22Rv1 (cell line): ENCODE measurements at regions not wholly inside any gene's neighbourhood (a gene's known extent, or its start where the extent isn't known, plus 50 kb on each side); places are given as distances from the start of the nearest gene placed in this dataset.

ENCODE experiments used
- H3K27ac ChIP-seq: fragments of 450-650 bp; 2 replicates; pipeline ENCODE4 v1.5.1; 2017
- CTCF ChIP-seq: fragments of 450-650 bp; IDR thresholded peaks from 2 replicates; pipeline ENCODE4 v1.5.1; 2017; ENCODE audit warnings: mild to moderate bottlenecking
- ZFX ChIP-seq: fragments of 450-650 bp; IDR thresholded peaks from 2 replicates; pipeline ENCODE4 v1.6.1; 2017; ENCODE audit warnings: antibody characterized with exemption, borderline replicate concordance

GRCh38 chr5:158265931-158266700, 407.2 kb upstream of the CLINT1 start:
- H3K27ac ChIP-seq: no peak overlapping the region
- TF ChIP-seq ZFX: no peak
- no peak for TF ChIP-seq CTCF

DNA sequence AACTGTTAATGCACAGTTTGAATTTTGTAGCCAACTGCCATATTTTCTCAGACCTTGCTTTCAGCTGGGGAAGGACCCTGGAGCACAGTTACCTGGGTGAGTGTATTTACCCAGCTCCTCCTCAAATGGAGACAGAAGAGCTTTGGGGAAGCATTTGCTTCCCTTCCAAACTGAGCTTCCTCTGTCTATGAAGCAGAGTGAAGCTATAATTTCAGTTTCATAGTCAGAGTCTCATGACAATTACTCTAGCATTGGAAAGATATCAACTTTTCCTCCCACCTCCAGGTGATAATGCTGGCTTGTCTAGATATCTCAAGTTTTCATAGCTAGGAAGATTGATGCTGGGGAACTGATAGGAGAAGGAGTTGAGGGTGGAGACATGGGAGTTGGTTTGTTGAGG, 406.4 kb upstream of the CLINT1 start:
- no peak for TF ChIP-seq ZFX
- TF ChIP-seq CTCF: no peak
- H3K27ac ChIP-seq: no peak overlapping the region

DNA sequence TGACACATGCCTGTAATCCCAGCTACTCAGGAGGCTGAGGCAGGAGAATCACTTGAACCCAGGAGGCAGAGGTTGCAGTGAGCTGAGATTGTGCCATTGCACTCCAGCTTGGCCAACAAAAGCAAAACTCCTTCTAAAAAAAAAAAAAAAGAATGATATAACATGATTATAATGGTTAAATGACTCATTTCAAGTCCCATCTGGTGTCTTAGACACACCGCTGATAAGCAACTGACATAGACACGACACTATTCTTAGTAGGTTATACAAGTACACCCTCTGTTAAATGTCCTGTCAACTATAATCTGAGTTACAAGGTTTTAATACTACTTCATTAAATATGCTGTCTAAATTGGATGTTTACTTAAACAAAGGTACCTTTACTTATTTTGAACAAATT, 405.3 kb upstream of the CLINT1 start:
- no peak overlapping the region for H3K27ac ChIP-seq
- TF ChIP-seq CTCF: no peak
- no peak for TF ChIP-seq ZFX

GRCh38 chr5:158261674-158262367, 402.9 kb upstream of the CLINT1 start:
- no peak for TF ChIP-seq CTCF
- TF ChIP-seq ZFX: no peak
- no peak overlapping the region for H3K27ac ChIP-seq

- TF ChIP-seq CTCF: no peak
- no peak overlapping the region for H3K27ac ChIP-seq
These were observed 397.2 kb upstream of the CLINT1 start for GRCh38 chr5:158256096-158256495.

GRCh38 chr5:158255609-158256008, 396.7 kb upstream of the CLINT1 start:
- no peak for TF ChIP-seq ZFX
- no peak for TF ChIP-seq CTCF
- no peak overlapping the region for H3K27ac ChIP-seq

GRCh38 chr5:158246661-158247060, 387.7 kb upstream of the CLINT1 start:
- no peak overlapping the region for H3K27ac ChIP-seq
- TF ChIP-seq ZFX (no peak), CTCF (no peak)
